ENCODE measurements at regions not wholly inside any gene's neighbourhood (a gene's known extent, or its start where the extent isn't known, plus 50 kb on each side); places are given as distances from the start of the nearest gene placed in this dataset.

- Histone ChIP-seq H3K4me3 (ENCODE audit: low read depth, low read length, poor library complexity, severe bottlenecking) (no peak overlapping the region), H3K9me2 (ENCODE audit: insufficient read depth, low read length) (no peaks in the 10 kb centered on the region), H3K4me2 (ENCODE audit: low read length) (no peak overlapping the region), H2AFZ (ENCODE audit: low read length) (no peak overlapping the region), H3K27ac (ENCODE audit: low read depth, low read length, poor library complexity, severe bottlenecking) (no peak overlapping the region), H3K9me3 (ENCODE audit: low read length) (no peaks in the 10 kb centered on the region), H3K4me1 (ENCODE audit: insufficient read depth, low read length, poor library complexity, severe bottlenecking) (peaks cover 3% of the 10 kb centered on the region), H4K20me1 (ENCODE audit: insufficient read depth, low read length) (no peaks in the 10 kb centered on the region), H3K79me2 (ENCODE audit: insufficient read depth, low read depth, low read length) (no peaks in the 10 kb centered on the region), H3K36me3 (ENCODE audit: insufficient read depth, low read length) (no peaks in the 10 kb centered on the region)
- POLR2A ChIA-PET, result no interaction called here
- DNase-seq (ENCODE audit: low spot score), result no peak
- CTCF ChIA-PET (ENCODE audit: unreplicated experiment), result no interaction called here
- intact Hi-C loops (cut with micrococcal nuclease; ENCODE audit: unreplicated experiment), result no loop called here
- no TSS peak for BruUV-seq (replicated peaks)
- TF ChIP-seq EZH2phosphoT487 (IDR thresholded peaks at IDR 0.05; ENCODE audit: borderline replicate concordance, low read depth, low read length) (no peak), CTCF (conservative IDR thresholded peaks at IDR 0.05; ENCODE audit: low read length) (no peak)
Measured at GRCh38 chr17:83185023-83186002, 105.9 kb downstream of the METRNL start.

- Histone ChIP-seq H3K4me2 (ENCODE audit: low read length) (no peak overlapping the region), H3K9me2 (ENCODE audit: insufficient read depth, low read length) (no peaks in the 10 kb centered on the region), H4K20me1 (ENCODE audit: insufficient read depth, low read length) (no peaks in the 10 kb centered on the region), H3K27ac (ENCODE audit: low read depth, low read length, poor library complexity, severe bottlenecking) (no peak overlapping the region), H3K79me2 (ENCODE audit: insufficient read depth, low read depth, low read length) (no peaks in the 10 kb centered on the region), H3K9me3 (ENCODE audit: low read length) (no peaks in the 10 kb centered on the region), H3K4me3 (ENCODE audit: low read depth, low read length, poor library complexity, severe bottlenecking) (no peak overlapping the region), H2AFZ (ENCODE audit: low read length) (no peak overlapping the region), H3K4me1 (ENCODE audit: insufficient read depth, low read length, poor library complexity, severe bottlenecking) (peaks cover 3% of the 10 kb centered on the region), H3K36me3 (ENCODE audit: insufficient read depth, low read length) (no peaks in the 10 kb centered on the region)
- intact Hi-C loops (cut with micrococcal nuclease; ENCODE audit: unreplicated experiment), result no loop called here
- ChIA-PET CTCF (ENCODE audit: unreplicated experiment) (no interaction called here), POLR2A (no interaction called here)
- TF ChIP-seq EZH2phosphoT487 (IDR thresholded peaks at IDR 0.05; ENCODE audit: borderline replicate concordance, low read depth, low read length), result no peak
- no peak for TF ChIP-seq CTCF (conservative IDR thresholded peaks at IDR 0.05; ENCODE audit: low read length)
- no peak for DNase-seq (ENCODE audit: low spot score)
- BruUV-seq (replicated peaks), result no TSS peak
Measured at GRCh38 chr17:83186226-83186625, 106.8 kb downstream of the METRNL start.

- CTCF ChIA-PET (ENCODE audit: unreplicated experiment), result no interaction called here
- DNase-seq (ENCODE audit: low spot score), result no peak
- intact Hi-C loops (cut with micrococcal nuclease; ENCODE audit: unreplicated experiment), result no loop called here
Measured at GRCh38 chr17:83186751-83187421, 107.5 kb downstream of the METRNL start.

More at GRCh38 chr17:83186751-83187421, 107.5 kb downstream of the METRNL start:
- H3K9me3 ChIP-seq (ENCODE audit: low read length), result no peaks in the 10 kb centered on the region
- no peak overlapping the region for H2AFZ ChIP-seq (ENCODE audit: low read length)
- POLR2A ChIA-PET, result no interaction called here
- H3K36me3 ChIP-seq (ENCODE audit: insufficient read depth, low read length), result no peaks in the 10 kb centered on the region
- H3K79me2 ChIP-seq (ENCODE audit: insufficient read depth, low read depth, low read length), result no peaks in the 10 kb centered on the region
- TF ChIP-seq EZH2phosphoT487 (IDR thresholded peaks at IDR 0.05; ENCODE audit: borderline replicate concordance, low read depth, low read length), result no peak
- TF ChIP-seq CTCF (conservative IDR thresholded peaks at IDR 0.05; ENCODE audit: low read length), result no peak
- H3K4me2 ChIP-seq (ENCODE audit: low read length), result no peak overlapping the region
- H3K27ac ChIP-seq (ENCODE audit: low read depth, low read length, poor library complexity, severe bottlenecking), result no peak overlapping the region
- H3K4me1 ChIP-seq (ENCODE audit: insufficient read depth, low read length, poor library complexity, severe bottlenecking), result peaks cover 3% of the 10 kb centered on the region
- no peaks in the 10 kb centered on the region for H4K20me1 ChIP-seq (ENCODE audit: insufficient read depth, low read length)
- H3K9me2 ChIP-seq (ENCODE audit: insufficient read depth, low read length), result no peaks in the 10 kb centered on the region
- no TSS peak for BruUV-seq (replicated peaks)
- no peak overlapping the region for H3K4me3 ChIP-seq (ENCODE audit: low read depth, low read length, poor library complexity, severe bottlenecking)

Data from OCI-LY7 (cell line).